ENCODE measurements at regions not wholly inside any gene's neighbourhood (a gene's known extent, or its start where the extent isn't known, plus 50 kb on each side); places are given as distances from the start of the nearest gene placed in this dataset.

- DNase-seq (ENCODE audit: low read depth, low spot score): no peak
Observed at GRCh38 chr10:3524086-3524960, 260.7 kb downstream of the KLF6 start.

GRCh38 chr10:3523309-3524050 lies 261.5 kb downstream of the KLF6 start:
- DNase-seq (ENCODE audit: low read depth, low spot score): no peak

GRCh38 chr10:3516923-3517255 lies 268.1 kb downstream of the KLF6 start:
- DNase-seq (ENCODE audit: low read depth, low spot score): no peak

GRCh38 chr10:3516234-3516922 lies 268.6 kb downstream of the KLF6 start:
- no peak for DNase-seq (ENCODE audit: low read depth, low spot score)

- no peak for DNase-seq (ENCODE audit: low read depth, low spot score)
Observed at GRCh38 chr10:3514691-3515090, 270.3 kb downstream of the KLF6 start.

- DNase-seq (ENCODE audit: low read depth, low spot score): no peak
Observed at GRCh38 chr10:3512263-3512662, 272.7 kb downstream of the KLF6 start.

- DNase-seq (ENCODE audit: low read depth, low spot score): no peak
Observed at GRCh38 chr10:3511483-3511882, 273.5 kb downstream of the KLF6 start.

- DNase-seq (ENCODE audit: low read depth, low spot score): no peak
Observed at GRCh38 chr10:3510741-3511140, 274.3 kb downstream of the KLF6 start.

GRCh38 chr10:3509355-3509754 lies 275.7 kb downstream of the KLF6 start:
- DNase-seq (ENCODE audit: low read depth, low spot score): no peak

- no peak for DNase-seq (ENCODE audit: low read depth, low spot score)
Observed at GRCh38 chr10:3503299-3503698, 281.7 kb downstream of the KLF6 start.

- no peak for DNase-seq (ENCODE audit: low read depth, low spot score)
Observed at GRCh38 chr10:3502673-3503072, 282.3 kb downstream of the KLF6 start.

GRCh38 chr10:3500408-3500856 lies 284.6 kb downstream of the KLF6 start:
- no peak for DNase-seq (ENCODE audit: low read depth, low spot score)

GRCh38 chr10:3499120-3499519 lies 285.9 kb downstream of the KLF6 start:
- DNase-seq (ENCODE audit: low read depth, low spot score): no peak

- DNase-seq (ENCODE audit: low read depth, low spot score): no peak
Observed at GRCh38 chr10:3497581-3497980, 287.4 kb downstream of the KLF6 start.

- no peak for DNase-seq (ENCODE audit: low read depth, low spot score)
Observed at GRCh38 chr10:3496138-3496537, 288.9 kb downstream of the KLF6 start.

- DNase-seq (ENCODE audit: low read depth, low spot score): no peak
Observed at GRCh38 chr10:3495281-3495680, 289.7 kb downstream of the KLF6 start.

- DNase-seq (ENCODE audit: low read depth, low spot score): no peak
Observed at GRCh38 chr10:3494838-3495230, 290.2 kb downstream of the KLF6 start.

GRCh38 chr10:3494131-3494837 lies 290.7 kb downstream of the KLF6 start:
- no peak for DNase-seq (ENCODE audit: low read depth, low spot score)

- no peak for DNase-seq (ENCODE audit: low read depth, low spot score)
Observed at GRCh38 chr10:3493621-3494020, 291.4 kb downstream of the KLF6 start.

GRCh38 chr10:3491571-3491970 lies 293.4 kb downstream of the KLF6 start:
- DNase-seq (ENCODE audit: low read depth, low spot score): no peak

- no peak for DNase-seq (ENCODE audit: low read depth, low spot score)
Observed at GRCh38 chr10:3487228-3487627, 297.8 kb downstream of the KLF6 start.

Measured in pulmonary artery endothelial cell (primary cell).